ENCODE measurements at regions not wholly inside any gene's neighbourhood (a gene's known extent, or its start where the extent isn't known, plus 50 kb on each side); places are given as distances from the start of the nearest gene placed in this dataset.

DNA sequence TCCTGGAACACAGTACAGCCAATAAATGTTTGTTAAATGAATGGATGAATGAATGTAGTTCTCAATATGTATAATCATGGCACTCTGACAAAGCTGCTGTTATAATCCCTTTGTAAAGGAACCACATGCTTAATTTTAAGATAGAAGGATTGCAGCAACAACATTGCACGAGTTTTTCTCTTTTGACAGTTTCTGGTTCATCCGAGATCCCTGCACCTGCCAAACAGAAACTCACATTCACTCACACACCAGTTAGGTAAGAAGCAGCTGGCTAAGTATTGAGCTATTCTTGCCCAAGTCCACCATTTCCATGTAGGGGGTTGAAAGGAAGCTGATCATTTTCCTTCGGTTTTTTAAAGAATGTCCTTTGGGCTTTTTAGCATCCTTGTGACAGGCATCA is 133.7 kb upstream of the MAP1B start:
- Histone ChIP-seq H3K36me3 (no peaks in the 10 kb centered on the region), H3K9me3 (no peaks in the 10 kb centered on the region), H3K4me3 (no peak overlapping the region), H3K27me3 (no peaks in the 10 kb centered on the region), H3K4me1 (peaks cover 19 to 28% (median 23%) of the 10 kb centered on the region in 4 donors), H3K27ac (replicated peaks in 1 of 4) (peak overlapping the region; percentile 68 to 80 (median 72))
- no peak for TF ChIP-seq EP300 (IDR thresholded peaks at IDR 0.05)
- TF ChIP-seq POLR2AphosphoS5 (IDR thresholded peaks at IDR 0.05): no peak
- TF ChIP-seq, protein P1, sequence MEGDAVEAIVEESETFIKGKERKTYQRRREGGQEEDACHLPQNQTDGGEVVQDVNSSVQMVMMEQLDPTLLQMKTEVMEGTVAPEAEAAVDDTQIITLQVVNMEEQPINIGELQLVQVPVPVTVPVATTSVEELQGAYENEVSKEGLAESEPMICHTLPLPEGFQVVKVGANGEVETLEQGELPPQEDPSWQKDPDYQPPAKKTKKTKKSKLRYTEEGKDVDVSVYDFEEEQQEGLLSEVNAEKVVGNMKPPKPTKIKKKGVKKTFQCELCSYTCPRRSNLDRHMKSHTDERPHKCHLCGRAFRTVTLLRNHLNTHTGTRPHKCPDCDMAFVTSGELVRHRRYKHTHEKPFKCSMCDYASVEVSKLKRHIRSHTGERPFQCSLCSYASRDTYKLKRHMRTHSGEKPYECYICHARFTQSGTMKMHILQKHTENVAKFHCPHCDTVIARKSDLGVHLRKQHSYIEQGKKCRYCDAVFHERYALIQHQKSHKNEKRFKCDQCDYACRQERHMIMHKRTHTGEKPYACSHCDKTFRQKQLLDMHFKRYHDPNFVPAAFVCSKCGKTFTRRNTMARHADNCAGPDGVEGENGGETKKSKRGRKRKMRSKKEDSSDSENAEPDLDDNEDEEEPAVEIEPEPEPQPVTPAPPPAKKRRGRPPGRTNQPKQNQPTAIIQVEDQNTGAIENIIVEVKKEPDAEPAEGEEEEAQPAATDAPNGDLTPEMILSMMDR (IDR thresholded peaks at IDR 0.05): no peak
- no peak for TF ChIP-seq POLR2A (IDR thresholded peaks at IDR 0.05; ENCODE audit: low read depth)
- peak; percentile 81 for DNase-seq (ENCODE audit: extremely low spot score)
- intact Hi-C loops (cut with DNase I): no loop called here
- 41% methylated on average over 3 of the region's 3 CpGs for WGBS

DNA sequence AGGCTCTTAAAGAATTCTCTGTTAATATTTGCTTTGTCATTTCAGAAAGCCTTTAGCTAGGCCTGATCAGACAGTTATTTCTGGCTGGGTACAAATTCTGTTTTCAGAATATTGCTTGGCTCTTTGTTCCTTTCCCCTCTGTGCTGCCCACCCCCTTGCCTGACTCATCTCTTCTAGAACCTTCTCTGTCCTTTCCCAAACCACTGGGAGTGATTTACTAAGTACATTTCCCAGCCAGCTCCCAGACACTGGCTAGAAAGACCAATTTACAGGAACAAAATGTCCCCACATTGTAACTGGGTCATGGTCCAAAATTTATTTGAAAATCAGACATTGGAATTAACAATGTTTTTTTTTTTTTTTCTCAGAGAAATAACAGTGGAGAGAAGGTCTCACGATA is 133.1 kb upstream of the MAP1B start:
- Histone ChIP-seq H3K27ac (replicated peaks in 1 of 4) (peak overlapping the region; percentile 68 to 80 (median 72)), H3K4me3 (no peak overlapping the region), H3K36me3 (no peaks in the 10 kb centered on the region), H3K9me3 (no peaks in the 10 kb centered on the region), H3K27me3 (no peaks in the 10 kb centered on the region), H3K4me1 (peaks cover 19 to 28% (median 23%) of the 10 kb centered on the region in 4 donors)
- intact Hi-C loops (cut with DNase I): no loop called here
- TF ChIP-seq POLR2AphosphoS5 (IDR thresholded peaks at IDR 0.05) (peak in 1 of 2 donors; percentile 58), POLR2A (IDR thresholded peaks at IDR 0.05; ENCODE audit: low read depth) (no peak), EP300 (IDR thresholded peaks at IDR 0.05) (peak; percentile 79)
- TF ChIP-seq, protein P1 (IDR thresholded peaks at IDR 0.05): no peak
- 46% methylated on average over 1 of the region's 1 CpG for WGBS
- peak; percentile 91 for DNase-seq (ENCODE audit: extremely low spot score)

DNA sequence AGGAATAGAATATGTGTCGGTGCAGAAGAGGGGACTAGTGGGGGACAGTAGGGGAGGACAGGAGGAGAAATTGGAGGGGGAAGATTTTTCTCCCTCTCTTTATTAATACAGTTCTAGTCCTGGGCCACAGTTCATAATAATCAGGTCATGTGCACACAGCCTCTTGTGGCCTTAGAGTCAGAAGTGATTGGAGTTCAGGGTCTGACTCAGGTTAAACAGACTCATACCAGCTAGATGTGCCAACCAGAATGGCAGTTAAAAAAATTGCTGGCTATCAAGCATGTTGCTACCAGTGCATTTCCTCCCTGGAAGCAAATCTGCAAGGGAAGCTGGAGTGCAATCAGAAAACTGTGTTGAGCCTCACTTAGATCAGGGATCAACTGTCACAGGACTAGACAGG is 132.7 kb upstream of the MAP1B start:
- Histone ChIP-seq H3K9me3 (no peaks in the 10 kb centered on the region), H3K4me1 (peaks cover 19 to 28% (median 23%) of the 10 kb centered on the region in 4 donors), H3K27ac (replicated peaks in 1 of 4) (peak overlapping the region; percentile 68 to 80 (median 72)), H3K36me3 (no peaks in the 10 kb centered on the region), H3K4me3 (no peak overlapping the region), H3K27me3 (no peaks in the 10 kb centered on the region)
- WGBS: 95% methylated on average over 1 of the region's 1 CpG
- DNase-seq (ENCODE audit: extremely low spot score): peak; percentile 89
- intact Hi-C loops (cut with DNase I): no loop called here
- no peak for TF ChIP-seq POLR2A (IDR thresholded peaks at IDR 0.05; ENCODE audit: low read depth)

DNA sequence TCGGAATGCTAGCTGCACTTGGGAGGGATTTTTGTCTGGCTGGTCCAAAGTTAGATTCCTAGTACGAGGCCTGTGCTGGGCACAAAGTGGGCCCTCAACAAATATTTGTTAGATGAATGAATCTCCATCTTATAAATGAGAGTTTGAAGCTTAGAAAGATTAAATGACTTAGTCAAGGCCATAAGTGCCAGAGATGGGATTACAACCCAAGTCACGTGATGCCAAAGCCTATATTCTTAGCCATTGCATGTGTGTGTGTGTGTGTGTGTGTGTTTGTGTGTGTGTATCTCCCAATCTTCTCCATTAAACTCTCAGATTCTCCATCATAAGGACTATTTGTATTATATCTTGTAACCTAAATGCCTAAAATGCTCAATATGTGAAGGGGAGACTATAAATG is 130.8 kb upstream of the MAP1B start:
- Histone ChIP-seq H3K27ac (replicated peaks in 1 of 4) (no peak overlapping the region), H3K4me3 (no peak overlapping the region), H3K36me3 (no peaks in the 10 kb centered on the region), H3K9me3 (peaks cover 0 to 4% (median 0%) of the 10 kb centered on the region in 4 donors), H3K4me1 (peaks cover 19 to 28% (median 23%) of the 10 kb centered on the region in 4 donors), H3K27me3 (no peaks in the 10 kb centered on the region)
- DNase-seq (ENCODE audit: extremely low spot score): peak; percentile 55
- TF ChIP-seq EP300 (IDR thresholded peaks at IDR 0.05): no peak
- TF ChIP-seq POLR2AphosphoS5 (IDR thresholded peaks at IDR 0.05): no peak
- no peak for TF ChIP-seq POLR2A (IDR thresholded peaks at IDR 0.05; ENCODE audit: low read depth)
- TF ChIP-seq, protein P1 (IDR thresholded peaks at IDR 0.05): no peak
- WGBS: 86% methylated on average over 3 of the region's 3 CpGs
- intact Hi-C loops (cut with DNase I): no loop called here

DNA sequence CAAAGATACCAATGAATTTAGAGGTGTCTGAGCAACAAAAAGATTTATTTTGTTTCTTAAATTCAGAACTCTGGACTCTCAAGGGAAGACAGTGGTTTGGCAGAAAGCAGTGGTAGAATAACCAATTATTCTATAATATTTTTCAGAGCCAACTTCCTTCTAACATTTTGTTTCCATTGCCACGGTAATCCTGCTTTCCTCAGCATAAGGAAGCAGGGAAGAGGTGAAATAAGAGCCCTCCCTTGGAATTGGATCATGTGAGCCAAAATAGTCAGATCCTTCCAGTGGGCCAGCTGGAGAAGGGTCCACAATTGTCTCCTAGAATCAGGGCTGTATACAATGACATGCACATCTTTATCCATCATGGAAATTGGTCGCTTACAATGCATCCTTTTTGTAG is 130.0 kb upstream of the MAP1B start:
- Histone ChIP-seq H3K4me1 (peaks cover 19 to 28% (median 23%) of the 10 kb centered on the region in 4 donors), H3K4me3 (no peak overlapping the region), H3K27me3 (no peaks in the 10 kb centered on the region), H3K27ac (replicated peaks in 1 of 4) (no peak overlapping the region), H3K36me3 (no peaks in the 10 kb centered on the region), H3K9me3 (peaks cover 0 to 9% (median 3%) of the 10 kb centered on the region in 4 donors)
- 61% methylated on average over 2 of the region's 2 CpGs for WGBS
- TF ChIP-seq POLR2A (IDR thresholded peaks at IDR 0.05; ENCODE audit: low read depth): no peak
- TF ChIP-seq POLR2AphosphoS5 (IDR thresholded peaks at IDR 0.05): no peak
- TF ChIP-seq, protein P1 (IDR thresholded peaks at IDR 0.05): no peak
- no peak for TF ChIP-seq EP300 (IDR thresholded peaks at IDR 0.05)
- peak; percentile 47 for DNase-seq (ENCODE audit: extremely low spot score)
- intact Hi-C loops (cut with DNase I): no loop called here

Measured in esophagus muscularis mucosa (tissue), 4 donors.